GM18511 (cell line): ENCODE measurements at regions not wholly inside any gene's neighbourhood (a gene's known extent, or its start where the extent isn't known, plus 50 kb on each side); places are given as distances from the start of the nearest gene placed in this dataset.

Experiments used
- ATAC-seq: cut with Tn5 transposase; IDR thresholded peaks from one replicate; pipeline ENCODE4 v1.9.1; 2021; ENCODE audit warnings: mild to moderate bottlenecking, moderate library complexity; ENCODE audit not compliant: unreplicated experiment

- no peak for ATAC-seq
Measured at GRCh38 chr7:142379201-142379885, 121.5 kb upstream of the PRSS58 start.

GRCh38 chr7:142377567-142377966 is 119.7 kb upstream of the PRSS58 start:
- no peak for ATAC-seq

DNA sequence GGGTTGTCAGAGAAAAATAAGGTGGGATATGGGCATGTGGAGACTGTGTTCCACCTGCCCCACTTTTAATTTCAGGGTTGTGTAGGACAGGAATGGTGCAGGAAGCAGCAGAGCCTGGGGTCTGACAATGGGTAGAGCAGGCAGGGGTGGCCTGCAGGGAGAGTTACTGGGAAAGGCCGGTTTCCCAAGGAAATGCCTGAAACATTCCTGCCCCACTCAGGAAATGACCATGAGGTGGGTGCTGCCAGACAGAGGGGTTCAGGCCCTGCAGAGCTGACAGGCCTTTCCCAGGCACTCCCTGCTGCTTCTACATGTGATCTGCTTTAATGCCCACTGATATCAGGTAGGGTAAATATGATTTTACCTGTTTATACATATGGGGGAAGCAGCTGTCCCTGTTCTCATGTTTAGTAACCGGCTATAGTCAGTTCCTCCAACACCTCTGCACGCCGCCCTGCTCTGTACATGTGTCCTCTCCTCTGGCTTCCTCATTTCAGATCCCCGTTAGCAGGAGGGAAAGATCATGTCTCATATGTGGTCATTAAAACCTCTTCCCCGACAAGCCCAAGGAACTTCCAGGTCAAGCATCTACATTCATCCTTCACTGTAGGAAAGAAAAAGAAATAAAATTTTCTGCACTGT is 118.6 kb upstream of the PRSS58 start:
- ATAC-seq, result no peak

- ATAC-seq, result no peak
Measured at GRCh38 chr7:142375710-142376313, 118.0 kb upstream of the PRSS58 start.

- no peak for ATAC-seq
Measured at GRCh38 chr7:142372727-142373126, 114.9 kb upstream of the PRSS58 start.

GRCh38 chr7:142371586-142372377 is 113.9 kb upstream of the PRSS58 start:
- ATAC-seq, result no peak

GRCh38 chr7:142365410-142365842 is 107.6 kb upstream of the PRSS58 start:
- ATAC-seq, result no peak

DNA sequence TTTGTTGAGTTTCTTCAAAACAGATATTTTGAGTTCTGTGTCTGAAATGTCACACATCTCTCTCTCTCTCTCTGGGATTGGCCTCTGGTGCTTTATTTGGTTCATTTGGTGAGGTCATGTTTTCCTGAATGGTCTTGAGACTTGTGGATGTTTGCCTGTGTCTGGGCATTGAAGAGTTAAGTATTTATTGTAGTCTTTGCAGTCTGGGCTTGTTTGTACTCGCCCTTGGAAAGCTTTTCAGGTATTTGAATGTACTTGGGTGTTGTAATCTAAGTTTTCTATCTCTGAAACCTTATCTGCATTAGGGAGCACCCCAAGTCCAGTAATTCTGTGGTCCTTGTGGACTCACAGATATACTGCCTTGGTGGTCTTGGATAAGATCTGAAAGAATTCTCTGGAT is 106.7 kb upstream of the PRSS58 start:
- ATAC-seq, result no peak

- no peak for ATAC-seq
Measured at GRCh38 chr7:142362349-142362748, 104.5 kb upstream of the PRSS58 start.

- no peak for ATAC-seq
Measured at GRCh38 chr7:142359694-142360279, 101.9 kb upstream of the PRSS58 start.

DNA sequence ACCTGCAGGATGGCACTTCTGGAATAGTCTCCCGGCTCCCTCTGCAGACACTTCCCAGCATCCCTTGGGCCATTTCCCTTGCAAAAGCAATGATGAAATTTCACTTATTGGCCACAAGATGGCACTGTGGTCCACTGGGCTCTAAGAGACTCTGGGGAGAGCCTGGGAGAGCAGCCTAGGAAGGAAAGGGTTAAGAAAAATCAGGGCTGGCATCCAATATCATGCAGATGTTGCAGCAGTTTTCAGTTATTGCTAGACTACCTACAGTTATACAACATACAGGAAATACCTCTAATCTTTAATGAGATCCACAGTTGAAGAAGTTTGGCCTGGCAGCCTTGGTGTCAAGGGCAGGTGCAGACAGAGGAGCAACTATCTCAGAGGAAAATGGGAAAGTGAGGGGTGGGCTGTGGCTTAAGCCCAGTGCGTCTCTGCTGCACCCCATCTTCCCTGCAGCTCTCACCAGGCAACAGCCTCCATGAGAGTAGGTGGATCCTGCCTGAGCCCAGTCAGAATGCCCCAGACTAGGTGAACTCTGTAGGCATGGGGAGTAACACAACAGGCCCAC is 100.2 kb upstream of the PRSS58 start:
- peak; percentile 95 for ATAC-seq

- ATAC-seq, result no peak
Measured at GRCh38 chr7:142356166-142356565, 98.3 kb upstream of the PRSS58 start.

- no peak for ATAC-seq
Measured at GRCh38 chr7:142355328-142355727, 97.5 kb upstream of the PRSS58 start.

GRCh38 chr7:142353147-142354060 is 95.5 kb upstream of the PRSS58 start:
- no peak for ATAC-seq

DNA sequence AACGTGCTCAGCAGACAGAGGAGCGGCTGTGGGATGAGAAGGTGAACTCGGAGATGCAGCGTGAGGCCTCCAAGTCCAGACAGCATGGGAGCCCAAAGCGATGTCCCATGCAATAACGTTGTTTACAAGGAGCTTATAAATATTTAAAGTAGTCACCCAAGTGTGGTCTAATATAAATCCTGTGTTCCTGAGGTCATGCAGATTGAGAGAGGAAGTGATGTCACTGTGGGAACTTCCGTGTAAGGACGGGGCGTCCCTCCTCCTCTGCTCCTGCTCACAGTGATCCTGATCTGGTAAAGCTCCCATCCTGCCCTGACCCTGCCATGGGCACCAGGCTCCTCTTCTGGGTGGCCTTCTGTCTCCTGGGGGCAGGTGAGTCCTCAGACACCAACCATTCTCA is 94.7 kb upstream of the PRSS58 start:
- no peak for ATAC-seq

DNA sequence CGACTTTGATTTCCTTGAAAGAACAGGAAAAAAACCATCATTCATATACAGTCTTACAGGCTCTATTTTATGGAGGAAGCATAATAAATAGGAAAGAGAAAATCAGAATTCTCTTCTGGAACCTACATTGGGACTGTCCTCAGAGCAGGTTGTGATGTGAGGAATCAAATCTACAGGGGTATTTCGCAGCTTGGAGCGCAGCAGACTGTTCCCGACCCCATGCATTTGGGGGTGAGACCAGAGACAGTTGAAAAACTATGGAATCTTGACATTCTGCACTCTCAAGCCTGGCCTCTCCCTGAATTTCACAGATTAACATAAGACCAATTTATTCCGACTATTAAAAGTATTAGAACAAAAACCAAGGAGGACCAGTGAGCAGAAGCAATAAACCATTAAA is 93.3 kb upstream of the PRSS58 start:
- ATAC-seq, result no peak

GRCh38 chr7:142349670-142350405 is 92.0 kb upstream of the PRSS58 start:
- no peak for ATAC-seq

- no peak for ATAC-seq
Measured at GRCh38 chr7:142348921-142349405, 91.1 kb upstream of the PRSS58 start.

DNA sequence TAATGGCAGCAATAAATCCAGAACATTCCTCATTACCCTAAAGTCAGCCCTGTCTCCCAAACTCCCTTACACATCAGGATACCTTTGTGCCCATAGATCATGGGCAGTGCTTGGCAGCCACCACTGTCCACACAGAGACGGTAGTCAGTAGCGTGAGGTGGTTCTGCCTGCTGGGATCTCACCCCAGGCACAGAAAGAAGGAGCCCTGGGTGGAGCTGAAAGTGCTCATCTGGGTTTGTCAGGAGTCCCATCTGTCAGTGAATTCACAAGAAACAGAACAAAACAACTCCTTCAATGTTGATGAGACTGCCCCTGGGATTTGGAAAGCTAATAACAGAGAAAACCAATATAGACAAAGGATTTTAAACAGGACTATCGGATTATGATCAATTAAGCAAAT is 90.2 kb upstream of the PRSS58 start:
- no peak for ATAC-seq
